C4-2B (cell line): ENCODE measurements at regions not wholly inside any gene's neighbourhood (a gene's known extent, or its start where the extent isn't known, plus 50 kb on each side); places are given as distances from the start of the nearest gene placed in this dataset.

Source experiments
- ZFX ChIP-seq: fragments of 450-650 bp; IDR thresholded peaks from 2 replicates; pipeline ENCODE4 v1.6.1; 2017
- TF ChIP-seq, protein P1 (sequence below): fragments of 450-650 bp; conservative IDR thresholded peaks from 2 replicates; pipeline ENCODE4 v1.5.1; 2017; ENCODE audit warnings: mild to moderate bottlenecking

DNA sequence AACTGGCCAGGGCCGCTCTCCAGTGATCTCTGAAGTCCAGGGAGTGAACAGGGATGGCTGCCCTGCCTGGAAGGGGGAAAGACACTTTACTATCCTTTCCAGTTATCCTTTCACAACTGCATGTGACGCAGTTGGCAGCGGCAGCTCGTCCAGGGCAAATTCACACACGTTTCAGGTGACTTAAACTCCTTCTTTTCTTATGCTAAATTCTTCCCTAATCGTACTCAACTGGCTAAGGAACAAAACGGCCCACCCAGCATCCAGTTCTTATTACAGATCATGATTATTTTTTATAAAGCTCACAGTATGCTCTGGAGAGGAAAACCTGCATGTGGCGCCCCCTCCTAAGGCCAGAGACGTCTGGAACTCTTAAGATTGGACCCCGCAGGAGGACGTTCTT is 767.1 kb downstream of the UQCRFS1 start:
- TF ChIP-seq, protein P1, sequence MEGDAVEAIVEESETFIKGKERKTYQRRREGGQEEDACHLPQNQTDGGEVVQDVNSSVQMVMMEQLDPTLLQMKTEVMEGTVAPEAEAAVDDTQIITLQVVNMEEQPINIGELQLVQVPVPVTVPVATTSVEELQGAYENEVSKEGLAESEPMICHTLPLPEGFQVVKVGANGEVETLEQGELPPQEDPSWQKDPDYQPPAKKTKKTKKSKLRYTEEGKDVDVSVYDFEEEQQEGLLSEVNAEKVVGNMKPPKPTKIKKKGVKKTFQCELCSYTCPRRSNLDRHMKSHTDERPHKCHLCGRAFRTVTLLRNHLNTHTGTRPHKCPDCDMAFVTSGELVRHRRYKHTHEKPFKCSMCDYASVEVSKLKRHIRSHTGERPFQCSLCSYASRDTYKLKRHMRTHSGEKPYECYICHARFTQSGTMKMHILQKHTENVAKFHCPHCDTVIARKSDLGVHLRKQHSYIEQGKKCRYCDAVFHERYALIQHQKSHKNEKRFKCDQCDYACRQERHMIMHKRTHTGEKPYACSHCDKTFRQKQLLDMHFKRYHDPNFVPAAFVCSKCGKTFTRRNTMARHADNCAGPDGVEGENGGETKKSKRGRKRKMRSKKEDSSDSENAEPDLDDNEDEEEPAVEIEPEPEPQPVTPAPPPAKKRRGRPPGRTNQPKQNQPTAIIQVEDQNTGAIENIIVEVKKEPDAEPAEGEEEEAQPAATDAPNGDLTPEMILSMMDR, result no peak
- TF ChIP-seq ZFX, result no peak
